Activated CD4-positive, alpha-beta memory T cell treated with anti-CD3 and anti-CD28 coated beads for 36 hours (primary cell): ENCODE measurements at regions not wholly inside any gene's neighbourhood (a gene's known extent, or its start where the extent isn't known, plus 50 kb on each side); places are given as distances from the start of the nearest gene placed in this dataset.

Source experiments
- CTCF ChIA-PET: fragments of 350-600 bp; sonication (Branson Sonifier 250); formaldehyde crosslinking; loops from one replicate; lab custom pipeline; 2021; ENCODE audit warnings: antibody characterized with exemption, inconsistent platforms; lab: Charles Lee
- POLR2A ChIA-PET: fragments of 350-600 bp; sonication (Branson Sonifier 250); formaldehyde crosslinking; loops from one replicate; lab custom pipeline; 2021; ENCODE audit warnings: antibody characterized with exemption; lab: Charles Lee
- DNase-seq: peaks from one replicate; pipeline ENCODE4 v3.0.0-alpha.2; 2020
- H3K27ac Mint-ChIP-seq: one replicate; pipeline ENCODE4 v1.8.0; 2021; ENCODE audit warnings: mixed read lengths
- H3K27me3 Mint-ChIP-seq: one replicate; pipeline ENCODE4 v1.8.0; 2021; ENCODE audit warnings: mixed read lengths
- H3K36me3 Mint-ChIP-seq: one replicate; pipeline ENCODE4 v1.8.0; 2021; ENCODE audit warnings: mixed read lengths
- H3K4me1 Mint-ChIP-seq: one replicate; pipeline ENCODE4 v1.8.0; 2021; ENCODE audit warnings: low read depth, mixed read lengths
- H3K4me3 Mint-ChIP-seq: one replicate; pipeline ENCODE4 v1.8.0; 2021; ENCODE audit warnings: mild to moderate bottlenecking, mixed read lengths
- H3K9me3 Mint-ChIP-seq: one replicate; pipeline ENCODE4 v1.8.0; 2021; ENCODE audit warnings: mixed read lengths
- intact Hi-C: fragments of 100-400 bp; cut with micrococcal nuclease; formaldehyde crosslinking; loops from one replicate; pipeline ENCODE4 v1.15.1; 2023

DNA sequence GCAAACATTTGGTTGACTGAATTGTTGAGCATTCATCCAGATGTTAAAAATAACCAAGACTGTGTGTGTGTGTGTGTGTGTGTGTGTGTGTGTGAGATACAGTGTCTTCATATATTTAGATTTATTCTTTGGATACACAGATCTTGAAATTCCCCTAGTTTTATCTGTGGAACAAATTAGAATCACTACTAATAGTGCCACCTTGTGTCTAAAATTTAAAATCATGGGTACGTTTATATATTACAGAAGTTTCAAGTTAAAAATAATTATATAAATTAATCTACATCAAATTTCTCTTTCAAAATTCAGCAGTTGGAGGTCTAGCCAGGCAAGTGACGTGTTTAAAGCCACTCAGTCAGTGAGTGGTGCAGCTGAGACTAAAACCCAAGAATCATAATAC is 1566.2 kb upstream of the TENM4 start:
- DNase-seq: no peak
- Mint-ChIP-seq H3K4me1 (no peaks in the 10 kb centered on the region), H3K27me3 (no peaks in the 10 kb centered on the region), H3K36me3 (no peaks in the 10 kb centered on the region), H3K9me3 (peaks cover 10% of the 10 kb centered on the region), H3K4me3 (no peak overlapping the region), H3K27ac (no peak overlapping the region)
- intact Hi-C loops: no loop called here
- CTCF ChIA-PET: no interaction called here
- POLR2A ChIA-PET: no interaction called here

DNA sequence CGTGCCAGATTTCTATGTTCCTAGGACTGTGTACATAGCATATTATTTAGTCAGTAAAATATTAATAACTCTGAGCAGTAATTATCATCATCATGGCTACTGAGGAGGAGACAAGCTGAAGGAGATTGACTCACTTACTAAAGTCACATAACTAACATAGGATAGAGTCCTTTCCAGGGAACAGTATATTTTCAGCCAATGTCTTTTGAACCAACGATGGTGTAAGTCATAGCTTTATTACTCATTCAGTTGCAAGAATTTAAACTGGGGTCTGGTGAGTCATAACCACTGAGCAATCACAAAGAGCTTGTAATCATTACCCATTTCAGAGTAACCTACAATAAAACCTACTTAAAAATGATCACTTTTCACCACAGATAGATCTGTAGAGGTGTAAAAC is 1564.8 kb upstream of the TENM4 start:
- DNase-seq: no peak
- Mint-ChIP-seq H3K36me3 (no peaks in the 10 kb centered on the region), H3K27ac (no peak overlapping the region), H3K9me3 (peaks cover 9% of the 10 kb centered on the region), H3K4me3 (no peak overlapping the region), H3K27me3 (no peaks in the 10 kb centered on the region), H3K4me1 (no peaks in the 10 kb centered on the region)
- ChIA-PET CTCF (no interaction called here), POLR2A (no interaction called here)
- intact Hi-C loops: no loop called here

DNA sequence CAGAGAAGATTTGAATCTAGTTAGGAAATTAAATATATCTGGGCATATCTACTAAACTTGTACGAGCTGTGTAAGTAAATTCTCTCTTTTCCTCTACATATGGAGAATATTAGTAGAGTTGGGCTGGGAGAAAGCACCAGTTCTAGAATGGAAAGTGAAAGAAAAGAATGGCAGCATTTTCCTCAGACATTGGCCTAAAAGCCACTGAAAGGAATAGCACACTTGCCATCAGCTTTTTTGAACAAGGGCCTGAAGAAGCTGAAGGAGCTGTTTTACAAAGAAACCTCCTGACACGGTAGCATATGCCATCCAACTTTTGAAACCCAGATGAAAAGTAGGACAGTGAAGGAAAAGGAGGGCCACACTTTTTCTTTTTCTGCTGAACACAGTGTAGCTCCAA is 1563.7 kb upstream of the TENM4 start:
- H3K9me3 Mint-ChIP-seq: peaks cover 9% of the 10 kb centered on the region
- intact Hi-C loops: no loop called here
- ChIA-PET POLR2A (no interaction called here), CTCF (no interaction called here)
- H3K36me3 Mint-ChIP-seq: no peaks in the 10 kb centered on the region
- H3K4me1 Mint-ChIP-seq: no peaks in the 10 kb centered on the region
- DNase-seq: no peak
- no peaks in the 10 kb centered on the region for H3K27me3 Mint-ChIP-seq
- no peak overlapping the region for H3K27ac Mint-ChIP-seq
- H3K4me3 Mint-ChIP-seq: no peak overlapping the region

DNA sequence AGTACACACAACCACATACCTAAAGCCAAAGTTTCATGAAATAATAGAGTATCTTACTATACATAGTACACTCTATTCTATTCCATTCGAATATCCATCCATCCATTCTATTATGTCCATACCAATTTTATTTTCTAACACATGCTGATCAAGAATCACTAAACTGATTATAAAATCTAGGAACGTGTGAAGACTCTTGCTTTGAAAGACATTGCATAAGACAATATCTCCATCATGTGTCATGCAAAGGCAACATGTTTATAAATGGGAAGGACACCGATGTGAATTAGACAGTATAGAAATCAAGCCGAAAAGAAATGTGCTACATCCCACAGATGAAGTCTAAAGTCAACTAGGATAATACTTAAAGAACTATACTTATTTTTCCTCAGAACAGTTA is 1561.5 kb upstream of the TENM4 start:
- ChIA-PET CTCF (no interaction called here), POLR2A (no interaction called here)
- intact Hi-C loops: no loop called here
- H3K4me3 Mint-ChIP-seq: no peak overlapping the region
- H3K36me3 Mint-ChIP-seq: no peaks in the 10 kb centered on the region
- no peaks in the 10 kb centered on the region for H3K4me1 Mint-ChIP-seq
- H3K27ac Mint-ChIP-seq: no peak overlapping the region
- DNase-seq: no peak
- H3K27me3 Mint-ChIP-seq: no peaks in the 10 kb centered on the region
- H3K9me3 Mint-ChIP-seq: peaks cover 15% of the 10 kb centered on the region

DNA sequence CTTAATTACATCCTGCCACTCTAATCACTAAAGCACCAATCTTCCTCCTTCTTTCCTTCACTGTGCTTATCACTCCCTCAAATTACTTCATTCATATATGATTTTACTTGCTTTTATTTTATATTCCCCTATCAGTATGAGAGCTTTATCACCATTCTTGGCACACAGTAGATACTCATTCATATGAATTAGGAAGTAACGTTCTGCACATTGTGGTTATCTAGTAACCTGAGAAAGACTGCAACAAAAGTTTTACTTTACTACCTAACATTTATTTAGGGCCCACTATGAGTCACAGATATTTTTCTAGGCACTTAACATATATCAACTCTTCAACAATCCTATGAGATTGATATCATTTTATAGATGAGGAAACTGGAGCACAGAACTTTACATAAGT is 1559.9 kb upstream of the TENM4 start:
- CTCF ChIA-PET: no interaction called here
- Mint-ChIP-seq H3K4me1 (no peaks in the 10 kb centered on the region), H3K27ac (no peak overlapping the region), H3K9me3 (peaks cover 22% of the 10 kb centered on the region), H3K4me3 (no peak overlapping the region), H3K36me3 (no peaks in the 10 kb centered on the region), H3K27me3 (no peaks in the 10 kb centered on the region)
- POLR2A ChIA-PET: no interaction called here
- no peak for DNase-seq
- intact Hi-C loops: no loop called here

DNA sequence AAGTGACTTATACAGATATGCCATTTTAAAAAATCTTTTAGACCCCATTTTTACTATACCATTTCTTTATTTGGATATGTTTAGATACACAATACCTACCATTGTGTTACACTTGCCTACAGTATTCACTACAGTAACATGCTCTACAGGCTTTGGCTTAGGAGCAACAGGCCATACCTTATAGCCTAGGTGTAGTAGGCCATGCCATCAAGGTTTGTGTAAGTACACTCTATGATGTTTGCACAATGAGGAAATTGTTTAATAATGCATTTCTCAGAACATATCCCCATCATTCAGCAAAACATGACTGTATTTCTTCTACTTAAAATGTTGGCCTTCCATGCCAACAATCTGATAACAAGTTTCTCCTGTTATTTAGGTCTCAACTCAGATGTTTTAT is 1559.5 kb upstream of the TENM4 start:
- DNase-seq: no peak
- Mint-ChIP-seq H3K9me3 (peaks cover 23% of the 10 kb centered on the region), H3K4me3 (no peak overlapping the region), H3K27me3 (no peaks in the 10 kb centered on the region), H3K27ac (no peak overlapping the region), H3K4me1 (no peaks in the 10 kb centered on the region), H3K36me3 (no peaks in the 10 kb centered on the region)
- intact Hi-C loops: no loop called here
- CTCF ChIA-PET: no interaction called here
- POLR2A ChIA-PET: no interaction called here

DNA sequence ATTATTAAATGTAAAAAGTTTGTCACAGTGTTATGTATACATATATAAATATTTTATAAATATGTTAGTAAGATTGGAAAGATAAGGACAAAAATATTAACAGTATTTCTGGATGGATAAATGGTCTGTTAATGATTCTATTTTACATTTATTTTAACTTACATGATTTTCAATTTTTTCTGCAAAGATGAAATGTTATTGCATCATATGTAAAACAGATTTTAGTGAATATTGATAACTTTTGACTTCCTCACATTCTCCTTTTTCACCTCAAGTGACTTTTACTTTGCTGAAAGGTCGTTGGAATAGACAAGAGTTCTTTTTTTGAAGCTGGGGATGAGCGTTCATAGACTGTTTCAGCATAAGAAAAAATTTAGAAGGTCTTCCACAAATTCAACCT is 1554.7 kb upstream of the TENM4 start:
- Mint-ChIP-seq H3K4me1 (no peaks in the 10 kb centered on the region), H3K36me3 (no peaks in the 10 kb centered on the region), H3K4me3 (no peak overlapping the region), H3K27me3 (no peaks in the 10 kb centered on the region), H3K27ac (no peak overlapping the region), H3K9me3 (peaks cover 23% of the 10 kb centered on the region)
- ChIA-PET CTCF (no interaction called here), POLR2A (no interaction called here)
- no peak for DNase-seq
- intact Hi-C loops: no loop called here

DNA sequence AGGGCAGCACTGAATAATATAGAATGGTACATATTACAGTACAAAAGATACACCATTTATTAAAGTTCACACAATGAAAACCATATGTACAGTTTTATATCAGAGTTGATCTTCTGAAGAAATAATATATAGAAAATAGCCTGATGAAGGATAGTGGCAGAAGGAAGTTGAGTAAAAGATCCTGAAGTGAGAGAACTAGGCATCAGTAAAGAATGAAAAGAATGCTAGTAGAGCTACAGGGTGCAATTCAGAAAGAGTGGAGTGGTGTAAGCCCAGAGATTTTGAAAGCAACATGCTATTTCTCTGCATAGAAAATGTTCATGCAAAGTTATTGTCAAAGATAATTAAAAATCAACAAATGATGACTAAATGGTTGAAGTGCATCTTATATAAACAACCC is 1552.7 kb upstream of the TENM4 start:
- no peaks in the 10 kb centered on the region for H3K4me1 Mint-ChIP-seq
- no peaks in the 10 kb centered on the region for H3K27me3 Mint-ChIP-seq
- peaks cover 25% of the 10 kb centered on the region for H3K9me3 Mint-ChIP-seq
- intact Hi-C loops: no loop called here
- POLR2A ChIA-PET: no interaction called here
- no peak for DNase-seq
- H3K36me3 Mint-ChIP-seq: no peaks in the 10 kb centered on the region
- CTCF ChIA-PET: no interaction called here
- H3K27ac Mint-ChIP-seq: no peak overlapping the region
- H3K4me3 Mint-ChIP-seq: no peak overlapping the region

DNA sequence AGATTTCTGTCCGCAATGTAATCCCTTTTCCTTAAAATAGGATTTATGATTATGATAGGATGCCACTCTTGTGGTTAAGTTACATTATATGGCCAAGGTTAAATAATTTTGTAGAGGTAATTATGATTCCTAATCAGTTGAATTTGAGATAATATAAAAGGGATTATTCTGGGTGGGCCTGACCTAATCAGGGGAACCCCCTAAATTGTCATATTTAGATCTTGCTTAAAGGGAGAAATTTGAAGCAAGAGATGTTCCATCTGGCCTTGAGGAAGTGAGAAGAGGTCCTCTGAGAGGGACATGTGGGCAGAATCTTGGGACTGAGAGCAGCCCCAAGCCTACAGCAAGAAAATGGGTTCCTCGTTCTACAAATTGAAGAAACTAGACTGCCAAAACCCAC is 1550.1 kb upstream of the TENM4 start:
- CTCF ChIA-PET: no interaction called here
- no peak overlapping the region for H3K4me3 Mint-ChIP-seq
- H3K36me3 Mint-ChIP-seq: no peaks in the 10 kb centered on the region
- intact Hi-C loops: no loop called here
- no peak overlapping the region for H3K27ac Mint-ChIP-seq
- H3K4me1 Mint-ChIP-seq: no peaks in the 10 kb centered on the region
- no peak for DNase-seq
- peaks cover 24% of the 10 kb centered on the region for H3K9me3 Mint-ChIP-seq
- POLR2A ChIA-PET: no interaction called here
- H3K27me3 Mint-ChIP-seq: no peaks in the 10 kb centered on the region

DNA sequence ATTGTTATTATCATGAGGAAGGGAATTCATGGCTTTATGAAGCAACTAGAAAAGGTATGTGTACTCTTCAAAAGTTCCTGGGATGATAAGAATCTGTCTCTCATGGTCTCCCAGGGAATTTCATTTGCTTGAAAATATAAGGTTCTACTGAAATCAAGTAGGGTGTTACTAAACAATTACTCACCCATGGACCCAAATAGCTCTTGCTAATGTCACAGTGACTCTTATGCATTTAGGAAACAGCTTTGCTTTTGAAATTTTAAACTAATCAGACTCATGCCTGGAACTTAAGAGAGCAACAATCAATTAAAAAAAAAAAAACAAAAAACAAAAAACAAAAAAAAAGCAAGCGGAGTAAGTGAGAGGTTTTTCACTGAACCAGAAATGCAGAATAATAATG is 1546.3 kb upstream of the TENM4 start:
- CTCF ChIA-PET: no interaction called here
- H3K9me3 Mint-ChIP-seq: peaks cover 23% of the 10 kb centered on the region
- H3K27me3 Mint-ChIP-seq: no peaks in the 10 kb centered on the region
- no peak overlapping the region for H3K4me3 Mint-ChIP-seq
- H3K36me3 Mint-ChIP-seq: no peaks in the 10 kb centered on the region
- no peak overlapping the region for H3K27ac Mint-ChIP-seq
- intact Hi-C loops: no loop called here
- POLR2A ChIA-PET: no interaction called here
- no peak for DNase-seq
- H3K4me1 Mint-ChIP-seq: no peaks in the 10 kb centered on the region

DNA sequence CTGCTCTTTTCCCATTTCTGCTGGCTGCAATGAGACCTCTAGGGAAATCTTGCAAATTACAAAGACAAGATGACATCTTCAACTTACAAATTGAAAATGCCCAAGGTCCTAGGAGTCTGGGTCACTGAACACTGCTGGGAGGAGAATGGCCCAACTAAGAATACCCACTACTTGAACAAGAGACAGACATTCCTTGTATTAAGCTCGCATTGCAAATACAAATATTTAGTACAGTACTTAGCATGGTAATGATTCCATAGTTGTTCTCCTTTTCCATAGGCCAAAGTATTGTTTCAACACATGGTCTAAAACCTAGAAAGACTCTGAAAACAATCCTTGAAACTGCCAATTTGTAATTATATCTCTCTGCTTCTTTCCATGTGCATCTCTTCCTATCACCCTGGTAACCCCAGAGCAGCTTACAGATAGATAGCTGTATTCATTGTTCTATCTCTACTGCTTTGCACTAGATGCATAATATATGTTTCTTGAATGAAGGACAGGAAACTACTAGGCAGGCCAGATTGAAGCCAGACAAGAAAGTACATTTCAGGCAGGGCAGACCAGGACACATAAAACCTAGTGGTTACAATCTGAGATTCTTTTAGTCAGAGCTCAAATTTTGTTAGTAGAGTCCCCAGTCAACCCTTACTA is 1545.7 kb upstream of the TENM4 start:
- Mint-ChIP-seq H3K4me1 (no peaks in the 10 kb centered on the region), H3K27ac (no peak overlapping the region), H3K27me3 (no peaks in the 10 kb centered on the region), H3K9me3 (peaks cover 23% of the 10 kb centered on the region), H3K4me3 (no peak overlapping the region), H3K36me3 (no peaks in the 10 kb centered on the region)
- ChIA-PET CTCF (no interaction called here), POLR2A (no interaction called here)
- no peak for DNase-seq
- intact Hi-C loops: no loop called here

DNA sequence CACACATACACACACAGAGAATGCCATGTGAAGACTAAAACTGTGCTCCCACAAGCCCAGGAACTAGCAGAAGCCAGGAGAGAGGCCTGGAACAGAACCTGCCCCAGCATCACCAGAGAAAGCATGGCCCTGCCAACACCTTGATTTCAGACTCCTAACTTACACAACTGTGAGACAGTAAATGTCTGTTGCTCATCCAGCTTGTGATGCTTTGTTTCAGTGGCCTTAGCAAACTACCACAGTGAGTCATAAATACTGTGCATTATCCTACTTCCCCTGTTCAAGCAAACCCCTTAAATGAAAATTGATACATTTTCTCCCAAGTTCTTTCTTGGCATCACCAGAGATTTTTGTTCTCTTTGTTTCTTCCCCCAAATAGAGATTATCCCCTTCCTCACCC is 1539.4 kb upstream of the TENM4 start:
- no peaks in the 10 kb centered on the region for H3K36me3 Mint-ChIP-seq

DNA sequence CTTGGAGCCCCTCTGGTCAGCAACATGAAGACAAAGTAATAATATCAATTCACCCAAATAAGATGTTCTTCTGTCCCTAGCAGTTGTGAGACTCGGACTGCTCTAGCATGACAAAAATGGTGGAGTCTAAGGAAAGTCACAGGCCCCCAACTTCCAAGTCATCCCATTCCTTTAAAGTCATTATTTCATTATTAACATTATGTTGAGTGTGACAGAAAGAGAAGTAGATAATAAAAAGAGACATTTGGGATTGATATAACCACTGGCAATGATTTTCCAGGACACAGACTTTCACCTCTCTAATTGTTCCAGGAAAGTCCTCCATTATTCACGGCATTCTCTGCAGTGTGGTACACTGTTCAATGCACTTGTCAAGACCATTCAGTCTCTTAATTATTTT is 1533.0 kb upstream of the TENM4 start:
- Mint-ChIP-seq H3K27ac (no peak overlapping the region), H3K36me3 (no peaks in the 10 kb centered on the region), H3K4me1 (no peaks in the 10 kb centered on the region), H3K4me3 (no peak overlapping the region), H3K9me3 (peaks cover 16% of the 10 kb centered on the region), H3K27me3 (no peaks in the 10 kb centered on the region)
- no peak for DNase-seq
- CTCF ChIA-PET: no interaction called here
- POLR2A ChIA-PET: no interaction called here
- intact Hi-C loops: no loop called here

More for the DNA sequence above, 1539.4 kb upstream of the TENM4 start:
- intact Hi-C loops: no loop called here
- Mint-ChIP-seq H3K4me3 (no peak overlapping the region), H3K27me3 (no peaks in the 10 kb centered on the region), H3K9me3 (peaks cover 12% of the 10 kb centered on the region), H3K4me1 (no peaks in the 10 kb centered on the region), H3K27ac (no peak overlapping the region)
- CTCF ChIA-PET: no interaction called here
- no peak for DNase-seq
- POLR2A ChIA-PET: no interaction called here
